Neuronal stem cell (in vitro differentiated cells): ENCODE measurements at regions not wholly inside any gene's neighbourhood (a gene's known extent, or its start where the extent isn't known, plus 50 kb on each side); places are given as distances from the start of the nearest gene placed in this dataset.

Experiments used
- DNase-seq: peaks from one replicate; pipeline ENCODE4 v3.0.0-alpha.2; 2013; ENCODE audit warnings: low spot score
- H2AFZ ChIP-seq: one replicate; pipeline ENCODE4 v1.6.1; 2013; ENCODE audit warnings: mild to moderate bottlenecking, low read length, inconsistent platforms
- H2AK5ac ChIP-seq: 2 replicates; pipeline ENCODE4 v1.6.1; 2013; ENCODE audit warnings: low read depth, mild to moderate bottlenecking, inconsistent platforms, low read length, moderate library complexity, mixed read lengths
- H2BK120ac ChIP-seq: 2 replicates; pipeline ENCODE4 v1.6.1; 2013; ENCODE audit warnings: low read depth, mild to moderate bottlenecking, inconsistent platforms, low read length, moderate library complexity, mixed read lengths
- H2BK12ac ChIP-seq: one replicate; pipeline ENCODE4 v1.6.1; 2013; ENCODE audit warnings: low read length, inconsistent platforms
- H2BK15ac ChIP-seq: 2 replicates; pipeline ENCODE4 v1.6.1; 2013; ENCODE audit warnings: mild to moderate bottlenecking, low read length, inconsistent platforms, mixed read lengths
- H2BK5ac ChIP-seq: one replicate; pipeline ENCODE4 v1.6.1; 2013; ENCODE audit warnings: inconsistent platforms, mild to moderate bottlenecking, low read length, moderate library complexity
- H3K14ac ChIP-seq: one replicate; pipeline ENCODE4 v1.6.1; 2013; ENCODE audit warnings: low read length, inconsistent platforms
- H3K18ac ChIP-seq: 2 replicates; pipeline ENCODE4 v1.6.1; 2013; ENCODE audit warnings: low read length, inconsistent platforms
- H3K23ac ChIP-seq: 2 replicates; pipeline ENCODE4 v1.6.1; 2013; ENCODE audit warnings: low read depth, mild to moderate bottlenecking, mixed read lengths, low read length, inconsistent platforms; ENCODE audit not compliant: poor library complexity
- H3K27ac ChIP-seq: replicated peaks from 3 replicates; pipeline ENCODE4 v1.5.1; 2013; ENCODE audit warnings: low read length, inconsistent platforms
- H3K27me3 ChIP-seq, 3 experiments: 2 replicates each; pipeline ENCODE4 v1.6.1; 2013; ENCODE audit warnings: low read length in 3 of 3, mild to moderate bottlenecking in 2 of 3, inconsistent platforms in 1 of 3, low read depth in 1 of 3, mixed read lengths in 1 of 3, moderate library complexity in 1 of 3; ENCODE audit not compliant: control insufficient read depth in 3 of 3, insufficient read depth in 3 of 3
- H3K36me3 ChIP-seq, 2 donors: replicated peaks in 1 of 2; 2 replicates each; pipeline ENCODE4 v1.6.1; 2013; ENCODE audit warnings: low read length in 2 of 2; ENCODE audit not compliant: control insufficient read depth in 2 of 2, insufficient read depth in 2 of 2
- H3K4ac ChIP-seq: 2 replicates; pipeline ENCODE4 v1.6.1; 2013; ENCODE audit warnings: inconsistent platforms, mild to moderate bottlenecking, low read length, moderate library complexity
- H3K4me1 ChIP-seq, 2 donors: 1 replicate in 1 of 2; 2 replicates in 1 of 2; pipeline ENCODE4 v1.6.1; 2013; ENCODE audit warnings: low read length in 2 of 2, low read depth in 1 of 2; ENCODE audit not compliant: control insufficient read depth in 2 of 2, insufficient read depth in 1 of 2
- H3K4me2 ChIP-seq: one replicate; pipeline ENCODE4 v1.6.1; 2013; ENCODE audit warnings: mild to moderate bottlenecking, low read length, inconsistent platforms; ENCODE audit not compliant: insufficient read depth, poor library complexity, severe bottlenecking
- H3K4me3 ChIP-seq, 2 donors: 2 replicates each; pipeline ENCODE4 v1.5.1; 2013; ENCODE audit warnings: low read length in 2 of 2, mild to moderate bottlenecking in 2 of 2, inconsistent platforms in 1 of 2, moderate library complexity in 1 of 2
- H3K79me1 ChIP-seq: one replicate; pipeline ENCODE4 v1.6.1; 2013; ENCODE audit warnings: low read depth, mild to moderate bottlenecking, inconsistent platforms, low read length, moderate library complexity
- H3K9ac ChIP-seq: one replicate; pipeline ENCODE4 v1.6.1; 2013; ENCODE audit warnings: mild to moderate bottlenecking, low read depth, low read length, inconsistent platforms; ENCODE audit not compliant: poor library complexity
- H3K9me3 ChIP-seq, 2 donors: replicated peaks in 1 of 2; 2 replicates each; pipeline versions ENCODE3 to v1.6.1; 2013; ENCODE audit warnings: low read length in 2 of 2, mild to moderate bottlenecking in 2 of 2, inconsistent platforms in 1 of 2, low read depth in 1 of 2, mixed read lengths in 1 of 2, moderate library complexity in 1 of 2; ENCODE audit not compliant: control insufficient read depth in 2 of 2, insufficient read depth in 1 of 2
- H4K8ac ChIP-seq: one replicate; pipeline ENCODE4 v1.6.1; 2013; ENCODE audit warnings: low read depth, mild to moderate bottlenecking, inconsistent platforms, low read length, moderate library complexity
- H4K91ac ChIP-seq: one replicate; pipeline ENCODE4 v1.6.1; 2013; ENCODE audit warnings: low read length, low read depth, mild to moderate bottlenecking, inconsistent platforms; ENCODE audit not compliant: poor library complexity
- WGBS, 2 donors: extraction: QIAGEN DNeasy Blood & Tissue Kit; methylation state at CpG; one replicate each; pipeline ENCODE4 v1.1.7; 2013; ENCODE audit warnings: missing lambda C conversion rate in 2 of 2, mixed read lengths in 1 of 2; ENCODE audit not compliant: insufficient read length in 2 of 2, insufficient replicate concordance in 1 of 2; ENCODE audit errors: extremely low coverage in 2 of 2; 5-methylcytosine and 5-hydroxymethylcytosine counted together

DNA sequence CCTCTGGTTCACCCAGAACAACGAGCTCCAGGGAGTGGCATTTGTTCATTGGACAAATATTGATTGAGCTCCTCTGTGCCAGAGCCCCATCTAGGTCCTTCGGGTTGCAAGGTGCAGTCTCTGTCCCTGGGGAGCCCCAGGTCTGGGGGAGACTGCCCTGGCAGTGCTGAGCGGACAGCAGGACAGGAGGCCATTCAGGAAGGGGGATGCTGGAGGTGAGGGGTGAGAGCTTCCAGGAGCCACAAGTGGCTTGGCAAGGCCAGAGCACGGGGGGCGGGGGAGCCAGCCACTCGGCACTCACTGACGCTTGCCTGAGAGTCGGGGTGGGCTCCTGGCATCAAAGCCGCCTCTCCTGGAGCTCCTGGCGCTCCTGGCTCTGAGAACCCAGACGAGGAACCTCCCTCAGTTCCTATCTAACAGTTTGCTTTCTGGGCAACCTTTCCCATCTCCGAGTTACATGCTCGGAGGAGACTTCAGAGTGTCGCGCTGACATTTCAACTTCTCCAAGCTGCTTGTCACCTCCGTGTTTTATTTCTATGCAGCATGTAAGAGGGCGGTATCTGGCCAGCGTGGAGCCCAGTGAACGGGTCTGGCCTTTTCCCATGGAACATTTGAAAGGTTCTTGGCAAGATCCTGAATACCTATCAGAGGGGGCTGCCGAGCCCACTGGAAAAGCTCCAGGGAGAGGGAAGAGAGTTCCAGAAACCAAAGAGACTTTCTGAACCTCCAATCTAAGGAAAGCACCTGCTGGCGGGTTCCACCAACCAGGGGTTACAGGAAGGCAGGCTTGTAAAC, 62.0 kb upstream of the BCL11B start:
- no peak overlapping the region for H2AFZ ChIP-seq
- H4K8ac ChIP-seq, result no peak overlapping the region
- no peak overlapping the region for H2BK15ac ChIP-seq
- H3K14ac ChIP-seq, result peak overlapping the region; percentile 56
- no peak overlapping the region for H2AK5ac ChIP-seq
- no peaks in the 10 kb centered on the region for H3K36me3 ChIP-seq
- H3K4me3 ChIP-seq, result no peak overlapping the region
- WGBS, 2 donors, result no CpG with 5 or more reads among the region's 21 CpGs
- no peak for DNase-seq
- H2BK12ac ChIP-seq, result no peak overlapping the region
- no peak overlapping the region for H3K4me2 ChIP-seq
- H3K9me3 ChIP-seq, result peaks cover 0 to 3% of the 10 kb centered on the region in 2 donors
- H3K27ac ChIP-seq, result no peak overlapping the region
- H3K23ac ChIP-seq, result peak overlapping the region; percentile 43
- no peak overlapping the region for H3K4ac ChIP-seq
- no peak overlapping the region for H2BK5ac ChIP-seq
- peaks cover 2% of the 10 kb centered on the region for H3K79me1 ChIP-seq
- H2BK120ac ChIP-seq, result no peak overlapping the region
- peaks cover 0 to 4% (median 0%) of the 10 kb centered on the region in 3 experiments for H3K27me3 ChIP-seq
- H3K9ac ChIP-seq, result no peak overlapping the region
- no peaks in the 10 kb centered on the region for H3K4me1 ChIP-seq
- H3K18ac ChIP-seq, result peak overlapping the region; percentile 83
- no peak overlapping the region for H4K91ac ChIP-seq

GRCh38 chr14:99333214-99333613, 61.2 kb upstream of the BCL11B start:
- peak overlapping the region; percentile 52 for H3K18ac ChIP-seq
- H4K8ac ChIP-seq, result no peak overlapping the region
- no peak overlapping the region for H4K91ac ChIP-seq
- no peak overlapping the region for H2BK5ac ChIP-seq
- H3K14ac ChIP-seq, result no peak overlapping the region
- DNase-seq, result no peak
- no peak overlapping the region for H2BK15ac ChIP-seq
- no peak overlapping the region for H2BK120ac ChIP-seq
- H3K27ac ChIP-seq, result no peak overlapping the region
- H3K36me3 ChIP-seq, result no peaks in the 10 kb centered on the region
- H2AK5ac ChIP-seq, result no peak overlapping the region
- peak overlapping the region; percentile 4 for H2BK12ac ChIP-seq
- H3K9me3 ChIP-seq, result peaks cover 0 to 3% of the 10 kb centered on the region in 2 donors
- H3K23ac ChIP-seq, result no peak overlapping the region
- H3K79me1 ChIP-seq, result peaks cover 2% of the 10 kb centered on the region
- peaks cover 0 to 4% (median 0%) of the 10 kb centered on the region in 3 experiments for H3K27me3 ChIP-seq
- no peak overlapping the region for H3K4me3 ChIP-seq
- no peak overlapping the region for H3K4ac ChIP-seq
- no peaks in the 10 kb centered on the region for H3K4me1 ChIP-seq
- H2AFZ ChIP-seq, result no peak overlapping the region
- H3K4me2 ChIP-seq, result no peak overlapping the region
- WGBS, 2 donors, result no CpG with 5 or more reads among the region's 5 CpGs
- H3K9ac ChIP-seq, result peak overlapping the region; percentile 38

DNA sequence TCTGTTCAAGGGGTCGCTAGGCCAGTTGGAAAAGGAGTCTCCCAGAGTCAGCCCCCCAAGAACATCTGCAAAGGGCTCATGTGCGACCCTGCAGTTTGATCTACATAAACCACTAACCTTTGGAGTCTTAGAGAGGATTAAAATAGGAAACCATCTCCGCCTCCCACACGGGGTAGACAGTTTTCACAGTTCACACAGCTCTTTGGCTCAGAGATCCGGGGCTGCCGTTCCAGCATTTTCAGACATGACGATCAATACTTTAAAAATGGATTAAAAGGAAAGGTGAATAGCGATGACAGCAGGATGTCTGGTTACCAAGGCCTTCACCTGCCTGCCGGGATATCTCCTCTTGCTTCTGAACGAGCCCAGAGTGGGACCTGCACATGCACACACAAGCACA, 59.8 kb upstream of the BCL11B start:
- no peak overlapping the region for H3K9ac ChIP-seq
- H3K4me3 ChIP-seq, result no peak overlapping the region
- H2BK15ac ChIP-seq, result no peak overlapping the region
- no peak overlapping the region for H3K4me2 ChIP-seq
- no peak overlapping the region for H2BK120ac ChIP-seq
- no CpG with 5 or more reads among the region's 10 CpGs for WGBS, 2 donors
- H2AFZ ChIP-seq, result no peak overlapping the region
- H2BK12ac ChIP-seq, result peak overlapping the region; percentile 84
- no peak overlapping the region for H3K18ac ChIP-seq
- H4K91ac ChIP-seq, result no peak overlapping the region
- H2BK5ac ChIP-seq, result no peak overlapping the region
- no peaks in the 10 kb centered on the region for H3K36me3 ChIP-seq
- no peak overlapping the region for H3K23ac ChIP-seq
- peak overlapping the region; percentile 38 for H3K14ac ChIP-seq
- H3K4me1 ChIP-seq, result peaks cover 0 to 9% of the 10 kb centered on the region in 2 donors
- no peak for DNase-seq
- H3K79me1 ChIP-seq, result peaks cover 2% of the 10 kb centered on the region
- H3K4ac ChIP-seq, result no peak overlapping the region
- H3K27ac ChIP-seq, result no peak overlapping the region
- H2AK5ac ChIP-seq, result no peak overlapping the region
- peaks cover 0 to 4% (median 0%) of the 10 kb centered on the region in 3 experiments for H3K27me3 ChIP-seq
- H4K8ac ChIP-seq, result no peak overlapping the region
- H3K9me3 ChIP-seq, result peaks cover 0 to 3% of the 10 kb centered on the region in 2 donors

DNA sequence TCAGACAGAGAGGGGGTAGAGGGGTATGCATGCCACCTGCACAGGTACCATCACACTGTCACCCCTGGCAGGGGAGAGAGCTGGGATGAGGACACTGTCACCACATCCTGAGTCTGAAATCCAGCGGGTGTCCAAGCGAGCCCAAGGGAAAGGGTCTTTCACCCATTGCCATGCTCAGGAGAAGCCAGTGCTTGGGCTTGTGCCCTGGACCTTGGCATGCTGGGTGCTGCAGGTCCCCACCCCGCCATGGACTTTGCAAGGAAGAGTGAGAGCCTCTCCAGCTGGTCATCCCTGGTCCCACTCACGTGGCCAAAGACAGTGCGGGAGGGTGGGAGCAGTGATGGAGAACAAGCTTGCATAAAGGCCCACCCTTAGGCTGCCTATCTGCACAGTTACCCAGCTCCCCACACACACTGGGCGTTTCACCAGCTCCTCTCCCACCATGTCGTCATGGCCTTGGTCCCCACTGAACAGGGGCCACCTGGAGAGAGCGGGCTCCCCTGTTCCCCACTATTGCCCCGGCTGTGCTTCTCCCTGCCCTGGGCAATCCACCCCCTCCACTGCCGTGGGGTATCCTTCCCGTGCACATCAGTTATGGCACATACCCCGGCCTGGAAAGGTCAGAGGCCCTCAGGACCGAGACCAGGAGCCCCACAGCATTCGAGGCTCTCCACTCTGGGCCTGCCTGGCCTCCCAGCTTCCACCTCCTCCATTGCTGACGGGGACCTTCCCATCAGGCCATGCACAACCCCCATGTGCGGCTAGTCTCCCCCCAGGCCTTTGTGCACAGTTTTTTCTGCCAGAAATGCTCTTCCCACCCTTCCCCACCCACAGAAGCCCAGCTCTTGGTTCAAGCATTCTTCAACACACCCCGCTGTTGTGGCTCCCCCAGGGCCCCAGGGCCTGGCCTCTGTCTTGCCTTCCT, 58.6 kb upstream of the BCL11B start:
- Histone ChIP-seq H4K8ac (peak overlapping the region; percentile 32), H3K18ac (no peak overlapping the region), H3K9ac (no peak overlapping the region), H4K91ac (no peak overlapping the region), H3K4me2 (no peak overlapping the region), H3K4me1 (peaks cover 0 to 9% of the 10 kb centered on the region in 2 donors), H2AFZ (no peak overlapping the region), H2BK15ac (peak overlapping the region; percentile 71), H3K27ac (no peak overlapping the region), H3K79me1 (peaks cover 2% of the 10 kb centered on the region), H3K4me3 (no peak overlapping the region), H3K9me3 (peaks cover 0 to 3% of the 10 kb centered on the region in 2 donors), H2BK5ac (no peak overlapping the region), H2AK5ac (peak overlapping the region; percentile 89), H3K4ac (no peak overlapping the region), H2BK120ac (peak overlapping the region; percentile 61), H3K23ac (peak overlapping the region; percentile 65), H2BK12ac (no peak overlapping the region), H3K27me3 (peaks cover 0 to 4% (median 0%) of the 10 kb centered on the region in 3 experiments), H3K36me3 (no peaks in the 10 kb centered on the region), H3K14ac (no peak overlapping the region)
- DNase-seq, result no peak
- WGBS, 2 donors, result no CpG with 5 or more reads among the region's 17 CpGs
